ENCODE measurements at regions not wholly inside any gene's neighbourhood (a gene's known extent, or its start where the extent isn't known, plus 50 kb on each side); places are given as distances from the start of the nearest gene placed in this dataset.

- TF ChIP-seq CTCF (IDR thresholded peaks at IDR 0.05) (no peak), POLR2A (IDR thresholded peaks at IDR 0.05) (no peak)
Measured at GRCh38 chr11:110524238-110524637, 94.5 kb downstream of the FDX1 start.
